ENCODE measurements at regions not wholly inside any gene's neighbourhood (a gene's known extent, or its start where the extent isn't known, plus 50 kb on each side); places are given as distances from the start of the nearest gene placed in this dataset.

DNA sequence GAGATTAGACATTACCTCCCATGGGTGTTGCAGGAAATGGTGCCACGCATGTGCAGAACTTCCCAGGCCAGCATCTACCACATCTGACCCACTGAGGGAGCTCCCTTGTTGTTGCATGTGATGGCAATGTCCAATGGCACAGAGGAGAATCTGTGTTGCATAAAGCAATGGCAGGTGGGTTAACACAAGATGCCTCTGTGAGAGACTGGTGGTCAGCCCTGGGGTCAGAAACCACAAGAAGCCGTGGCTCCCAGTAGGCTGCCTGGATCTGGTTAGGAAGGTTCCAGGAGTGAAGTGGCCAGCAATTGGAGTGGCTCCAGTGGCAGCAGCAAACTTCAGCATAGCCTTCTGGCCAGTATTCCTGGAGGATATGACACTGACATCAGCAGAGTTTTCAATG lies 65.9 kb upstream of the HMGA2 start:
- TF ChIP-seq CTCF (conservative IDR thresholded peaks at IDR 0.05) (no peak), ZFX (IDR thresholded peaks at IDR 0.05) (no peak)

DNA sequence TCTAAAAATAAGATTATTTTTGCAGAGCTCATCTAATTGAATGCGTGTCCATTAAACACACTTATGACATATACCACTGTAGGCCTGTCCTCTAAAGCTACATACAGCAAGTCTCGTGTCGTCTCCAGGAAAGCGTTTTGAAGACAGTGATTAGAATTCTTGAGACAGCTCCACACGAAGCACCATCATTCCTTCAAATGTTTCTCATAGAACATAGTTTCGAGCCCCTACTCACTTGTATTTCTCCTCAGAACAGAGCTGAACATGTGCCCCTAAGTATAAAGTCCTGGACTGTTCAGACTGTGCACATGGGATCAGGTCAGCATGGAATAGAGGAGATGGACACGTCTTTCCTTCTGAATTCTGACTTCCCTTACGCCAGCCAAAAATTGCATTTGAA lies 64.5 kb upstream of the HMGA2 start:
- H3K27ac ChIP-seq, result no peak overlapping the region
- TF ChIP-seq ZFX (IDR thresholded peaks at IDR 0.05) (no peak), CTCF (conservative IDR thresholded peaks at IDR 0.05) (no peak)

More for the DNA sequence above, 65.9 kb upstream of the HMGA2 start:
- no peak overlapping the region for H3K27ac ChIP-seq

GRCh38 chr12:65761301-65761700 lies 63.0 kb upstream of the HMGA2 start:
- H3K27ac ChIP-seq, result no peak overlapping the region
- TF ChIP-seq CTCF (conservative IDR thresholded peaks at IDR 0.05) (no peak), ZFX (IDR thresholded peaks at IDR 0.05) (no peak)

- TF ChIP-seq CTCF (conservative IDR thresholded peaks at IDR 0.05), result no peak
- TF ChIP-seq ZFX (IDR thresholded peaks at IDR 0.05), result no peak
- H3K27ac ChIP-seq, result no peak overlapping the region
These were observed 60.0 kb upstream of the HMGA2 start for GRCh38 chr12:65764325-65764724.

DNA sequence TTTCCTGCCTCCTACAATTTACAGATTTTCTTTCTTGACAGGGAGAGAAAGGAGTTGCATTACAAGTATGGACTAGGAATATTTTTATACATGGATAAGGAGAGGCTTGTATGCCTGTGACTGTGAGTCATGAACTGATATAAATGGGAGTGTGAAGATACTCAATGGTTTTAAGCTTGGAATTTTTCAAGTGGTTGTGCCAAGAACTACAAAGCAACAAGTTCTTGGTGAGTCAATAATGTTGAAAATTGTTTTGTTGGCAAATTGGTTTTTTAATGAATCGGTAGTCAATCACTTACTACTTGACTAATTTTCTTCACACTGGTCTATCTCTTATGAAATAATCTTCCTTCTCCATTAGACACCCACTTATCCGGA lies 58.9 kb upstream of the HMGA2 start:
- H3K27ac ChIP-seq, result no peak overlapping the region
- TF ChIP-seq ZFX (IDR thresholded peaks at IDR 0.05) (no peak), CTCF (conservative IDR thresholded peaks at IDR 0.05) (no peak)

- TF ChIP-seq ZFX (IDR thresholded peaks at IDR 0.05), result no peak
- TF ChIP-seq CTCF (conservative IDR thresholded peaks at IDR 0.05), result no peak
- H3K27ac ChIP-seq, result no peak overlapping the region
These were observed 54.4 kb upstream of the HMGA2 start for GRCh38 chr12:65769880-65770279.

Measured in C4-2B (cell line).